HepG2 (cell line): ENCODE measurements at regions not wholly inside any gene's neighbourhood (a gene's known extent, or its start where the extent isn't known, plus 50 kb on each side); places are given as distances from the start of the nearest gene placed in this dataset.

Experiments
- ATAC-seq: fragments of 200-7000 bp; cut with Tn5 transposase; 3 replicates; pipeline ENCODE4 v1.9.1; 2020; ENCODE audit warnings: mild to moderate bottlenecking, moderate library complexity
- BruUV-seq: library from RNA; stranded (reverse); fragments of 400-500 nt; replicated peaks from 2 replicates; lab custom pipeline; 2021; lab: Mats Ljungman, UMichigan
- CTCF ChIA-PET: fragments of 300-600 bp; formaldehyde crosslinking; extraction: SDS; loops from one replicate; lab custom pipeline; 2021; ENCODE audit warnings: low total read pairs, inconsistent platforms, low intra/inter-chr PET ratio; lab: Yijun Ruan, JAX
- POLR2A ChIA-PET: fragments of 350-600 bp; sonication (Branson Sonifier 250); formaldehyde crosslinking; loops from one replicate; lab custom pipeline; 2020; ENCODE audit warnings: antibody characterized with exemption, inconsistent platforms; lab: Yijun Ruan, JAX
- DNase-seq: peaks from one replicate; pipeline ENCODE4 v3.0.0-alpha.2; 2015; ENCODE audit warnings: low spot score
- FAIRE-seq: peaks from 3 replicates; lab custom pipeline; 2011; peaks lifted over from hg19 to GRCh38; lab: Jason Lieb, UNC
- H2AFZ ChIP-seq: one replicate; pipeline ENCODE4 v1.6.1; 2011; ENCODE audit warnings: low read length, inconsistent platforms
- H3K27ac ChIP-seq: fragments of 300-600 bp; 3 replicates; pipeline ENCODE4 v1.8.0; 2011; ENCODE audit warnings: mixed run types, mild to moderate bottlenecking, mixed read lengths, low read length, inconsistent platforms; ENCODE audit not compliant: insufficient read depth; ENCODE audit errors: extremely low read length
- H3K27me3 ChIP-seq, 2 experiments: fragments of 200-600 bp in 1 of 2; 2 replicates in 1 of 2; 3 replicates in 1 of 2; pipeline versions ENCODE4 v1.6.0 to v1.8.0; 2011; ENCODE audit warnings: low read length in 2 of 2, mild to moderate bottlenecking in 2 of 2, moderate library complexity in 2 of 2, inconsistent platforms in 1 of 2; ENCODE audit not compliant: insufficient read depth in 2 of 2, control insufficient read depth in 1 of 2
- H3K36me3 ChIP-seq, 2 experiments: fragments of 200-600 bp in 1 of 2; replicated peaks in 1 of 2; 2 replicates in 1 of 2; 3 replicates in 1 of 2; pipeline versions ENCODE4 v1.5.1 to v1.8.0; 2011; ENCODE audit warnings: low read length in 2 of 2, inconsistent platforms in 1 of 2; ENCODE audit not compliant: insufficient read depth in 2 of 2, control insufficient read depth in 1 of 2
- H3K4me1 ChIP-seq: 2 replicates; pipeline ENCODE4 v1.5.1; 2012; ENCODE audit warnings: low read length, inconsistent platforms; ENCODE audit not compliant: insufficient read depth
- H3K4me2 ChIP-seq: 2 replicates; pipeline ENCODE4 v1.6.0; 2011; ENCODE audit warnings: low read depth, low read length, inconsistent platforms
- H3K4me3 ChIP-seq, 3 experiments: fragments of 200-600 bp in 1 of 3; sonication (generic), shearing (Covaris generic) in 1 of 3; replicated peaks in 1 of 3; 2 replicates each; pipeline ENCODE4 v1.5.1; 2011 to 2016; ENCODE audit warnings: low read length in 3 of 3, inconsistent platforms in 2 of 3, low read depth in 2 of 3, mild to moderate bottlenecking in 2 of 3, control low read depth in 1 of 3, mixed read lengths in 1 of 3; ENCODE audit not compliant: insufficient read depth in 1 of 3
- H3K79me2 ChIP-seq: one replicate; pipeline ENCODE4 v1.6.1; 2011; ENCODE audit warnings: low read length, inconsistent platforms; ENCODE audit not compliant: insufficient read depth
- H3K9ac ChIP-seq: 2 replicates; pipeline ENCODE4 v1.6.0; 2011; ENCODE audit warnings: mild to moderate bottlenecking, low read depth, low read length, inconsistent platforms; ENCODE audit not compliant: insufficient read depth
- H3K9me3 ChIP-seq: 2 replicates; pipeline ENCODE4 v1.5.1; 2012; ENCODE audit warnings: mild to moderate bottlenecking, low read length
- H4K20me1 ChIP-seq: 2 replicates; pipeline ENCODE4 v1.6.0; 2011; ENCODE audit warnings: inconsistent platforms, mild to moderate bottlenecking, low read length, moderate library complexity; ENCODE audit not compliant: insufficient read depth
- ARID5B ChIP-seq: IDR thresholded peaks from 2 replicates; pipeline ENCODE4 v1.4.0; 2020; ENCODE audit warnings: mild to moderate bottlenecking, missing genetic modification reagents
- CBFB ChIP-seq: sonication (generic); formaldehyde crosslinking; IDR thresholded peaks from 2 replicates; pipeline ENCODE4 v1.4.0; 2020; ENCODE audit warnings: missing genetic modification reagents
- MEIS2 ChIP-seq: sonication (generic); formaldehyde crosslinking; IDR thresholded peaks from 2 replicates; pipeline ENCODE4 v1.9.0; 2021; ENCODE audit warnings: mild to moderate bottlenecking, missing genetic modification reagents
- NR1H2 ChIP-seq: sonication (generic); formaldehyde crosslinking; IDR thresholded peaks from 2 replicates; pipeline ENCODE4 v1.8.1; 2022; ENCODE audit warnings: low read depth, missing genetic modification reagents, borderline replicate concordance
- RAD51 ChIP-seq: fragments of 450-650 bp; IDR thresholded peaks from 2 replicates; pipeline ENCODE4 v1.6.1; 2016; ENCODE audit warnings: borderline replicate concordance
- TAF15 ChIP-seq: fragments of 200-400 bp; formaldehyde crosslinking; IDR thresholded peaks from one replicate; pipeline ENCODE4 v1.6.1; 2018; ENCODE audit warnings: mild to moderate bottlenecking, low read depth, low read length; ENCODE audit not compliant: poor library complexity, severe bottlenecking
- ZNF138 ChIP-seq: sonication (generic); formaldehyde crosslinking; IDR thresholded peaks from 2 replicates; pipeline ENCODE4 v1.5.0; 2020; ENCODE audit warnings: mild to moderate bottlenecking, low read depth, missing genetic modification reagents
- ZNF253 ChIP-seq: sonication (generic); formaldehyde crosslinking; IDR thresholded peaks from 2 replicates; pipeline ENCODE4 v1.8.0; 2022; ENCODE audit warnings: mild to moderate bottlenecking, missing genetic modification reagents, borderline replicate concordance
- ZNF552 ChIP-seq: sonication (generic); formaldehyde crosslinking; IDR thresholded peaks from 2 replicates; pipeline ENCODE4 v1.9.0; 2022; ENCODE audit warnings: missing genetic modification reagents, mild to moderate bottlenecking, borderline replicate concordance
- WGBS: methylation state at CpG from one replicate; pipeline ENCODE4 v1.1.6; 2017; ENCODE audit warnings: low lambda C conversion rate; 5-methylcytosine and 5-hydroxymethylcytosine counted together
- in situ Hi-C: cut with HindIII; loops from 2 replicates; pipeline ENCODE4 v1.10.0; 2017; ENCODE audit warnings: low pct_unique_long_range_greater_than_20kb; ENCODE audit not compliant: extremely low pct_ligation_motif_present
- intact Hi-C: fragments of 100-400 bp; cut with micrococcal nuclease; formaldehyde crosslinking; loops from one replicate; pipeline ENCODE4 v1.10.0; 2022; ENCODE audit not compliant: unreplicated experiment
- TF ChIP-seq, protein P1 (sequence below): sonication (generic); formaldehyde crosslinking; IDR thresholded peaks from 2 replicates; pipeline ENCODE4 v1.5.0; 2020; ENCODE audit warnings: mild to moderate bottlenecking, missing genetic modification reagents, borderline replicate concordance
- TF ChIP-seq, protein P2 (sequence below): sonication (generic); formaldehyde crosslinking; IDR thresholded peaks from 2 replicates; pipeline ENCODE4 v1.4.0; 2020; ENCODE audit warnings: mild to moderate bottlenecking, missing genetic modification reagents

DNA sequence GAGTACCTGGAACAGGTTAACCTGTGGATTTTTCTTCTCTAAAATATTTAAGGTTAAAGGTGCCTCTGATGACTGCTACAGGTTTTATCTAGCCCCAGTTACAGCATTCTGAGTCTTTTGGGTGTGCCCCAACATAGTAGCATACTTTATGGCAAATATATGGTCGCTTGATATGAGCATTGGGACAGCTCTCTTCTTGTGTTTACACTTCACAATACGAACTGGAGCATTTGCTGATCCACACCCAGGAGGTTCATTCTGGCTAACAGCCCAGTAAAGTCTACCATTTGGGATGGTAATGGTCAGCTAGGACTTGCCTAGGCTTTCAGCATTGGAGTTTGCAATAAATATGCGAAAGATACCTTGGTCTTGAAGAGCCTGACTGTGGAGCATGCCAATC is 101.3 kb downstream of the DISP1 start:
- no TSS peak for BruUV-seq
- no peak overlapping the region for H3K4me2 ChIP-seq
- no peak overlapping the region for H3K27ac ChIP-seq
- WGBS, result 67% methylated on average over 3 of the region's 3 CpGs
- intact Hi-C loops (no loop called here), in situ Hi-C loops (no loop called here)
- no peak overlapping the region for H3K4me3 ChIP-seq
- no peak for DNase-seq
- H3K9me3 ChIP-seq, result peaks cover 6% of the 10 kb centered on the region; the same call in 1 of the 2 replicates
- no peaks in the 10 kb centered on the region for H3K4me1 ChIP-seq
- H3K27me3 ChIP-seq, result no peaks in the 10 kb centered on the region
- H4K20me1 ChIP-seq, result no peaks in the 10 kb centered on the region
- H3K9ac ChIP-seq, result no peak overlapping the region
- no peak overlapping the region for H2AFZ ChIP-seq
- no peaks in the 10 kb centered on the region for H3K36me3 ChIP-seq
- ChIA-PET POLR2A (no interaction called here), CTCF (no interaction called here)
- no peaks in the 10 kb centered on the region for H3K79me2 ChIP-seq
- no peak for FAIRE-seq
- no peak for ATAC-seq
- TF ChIP-seq TAF15, result no peak
- TF ChIP-seq, protein P1, sequence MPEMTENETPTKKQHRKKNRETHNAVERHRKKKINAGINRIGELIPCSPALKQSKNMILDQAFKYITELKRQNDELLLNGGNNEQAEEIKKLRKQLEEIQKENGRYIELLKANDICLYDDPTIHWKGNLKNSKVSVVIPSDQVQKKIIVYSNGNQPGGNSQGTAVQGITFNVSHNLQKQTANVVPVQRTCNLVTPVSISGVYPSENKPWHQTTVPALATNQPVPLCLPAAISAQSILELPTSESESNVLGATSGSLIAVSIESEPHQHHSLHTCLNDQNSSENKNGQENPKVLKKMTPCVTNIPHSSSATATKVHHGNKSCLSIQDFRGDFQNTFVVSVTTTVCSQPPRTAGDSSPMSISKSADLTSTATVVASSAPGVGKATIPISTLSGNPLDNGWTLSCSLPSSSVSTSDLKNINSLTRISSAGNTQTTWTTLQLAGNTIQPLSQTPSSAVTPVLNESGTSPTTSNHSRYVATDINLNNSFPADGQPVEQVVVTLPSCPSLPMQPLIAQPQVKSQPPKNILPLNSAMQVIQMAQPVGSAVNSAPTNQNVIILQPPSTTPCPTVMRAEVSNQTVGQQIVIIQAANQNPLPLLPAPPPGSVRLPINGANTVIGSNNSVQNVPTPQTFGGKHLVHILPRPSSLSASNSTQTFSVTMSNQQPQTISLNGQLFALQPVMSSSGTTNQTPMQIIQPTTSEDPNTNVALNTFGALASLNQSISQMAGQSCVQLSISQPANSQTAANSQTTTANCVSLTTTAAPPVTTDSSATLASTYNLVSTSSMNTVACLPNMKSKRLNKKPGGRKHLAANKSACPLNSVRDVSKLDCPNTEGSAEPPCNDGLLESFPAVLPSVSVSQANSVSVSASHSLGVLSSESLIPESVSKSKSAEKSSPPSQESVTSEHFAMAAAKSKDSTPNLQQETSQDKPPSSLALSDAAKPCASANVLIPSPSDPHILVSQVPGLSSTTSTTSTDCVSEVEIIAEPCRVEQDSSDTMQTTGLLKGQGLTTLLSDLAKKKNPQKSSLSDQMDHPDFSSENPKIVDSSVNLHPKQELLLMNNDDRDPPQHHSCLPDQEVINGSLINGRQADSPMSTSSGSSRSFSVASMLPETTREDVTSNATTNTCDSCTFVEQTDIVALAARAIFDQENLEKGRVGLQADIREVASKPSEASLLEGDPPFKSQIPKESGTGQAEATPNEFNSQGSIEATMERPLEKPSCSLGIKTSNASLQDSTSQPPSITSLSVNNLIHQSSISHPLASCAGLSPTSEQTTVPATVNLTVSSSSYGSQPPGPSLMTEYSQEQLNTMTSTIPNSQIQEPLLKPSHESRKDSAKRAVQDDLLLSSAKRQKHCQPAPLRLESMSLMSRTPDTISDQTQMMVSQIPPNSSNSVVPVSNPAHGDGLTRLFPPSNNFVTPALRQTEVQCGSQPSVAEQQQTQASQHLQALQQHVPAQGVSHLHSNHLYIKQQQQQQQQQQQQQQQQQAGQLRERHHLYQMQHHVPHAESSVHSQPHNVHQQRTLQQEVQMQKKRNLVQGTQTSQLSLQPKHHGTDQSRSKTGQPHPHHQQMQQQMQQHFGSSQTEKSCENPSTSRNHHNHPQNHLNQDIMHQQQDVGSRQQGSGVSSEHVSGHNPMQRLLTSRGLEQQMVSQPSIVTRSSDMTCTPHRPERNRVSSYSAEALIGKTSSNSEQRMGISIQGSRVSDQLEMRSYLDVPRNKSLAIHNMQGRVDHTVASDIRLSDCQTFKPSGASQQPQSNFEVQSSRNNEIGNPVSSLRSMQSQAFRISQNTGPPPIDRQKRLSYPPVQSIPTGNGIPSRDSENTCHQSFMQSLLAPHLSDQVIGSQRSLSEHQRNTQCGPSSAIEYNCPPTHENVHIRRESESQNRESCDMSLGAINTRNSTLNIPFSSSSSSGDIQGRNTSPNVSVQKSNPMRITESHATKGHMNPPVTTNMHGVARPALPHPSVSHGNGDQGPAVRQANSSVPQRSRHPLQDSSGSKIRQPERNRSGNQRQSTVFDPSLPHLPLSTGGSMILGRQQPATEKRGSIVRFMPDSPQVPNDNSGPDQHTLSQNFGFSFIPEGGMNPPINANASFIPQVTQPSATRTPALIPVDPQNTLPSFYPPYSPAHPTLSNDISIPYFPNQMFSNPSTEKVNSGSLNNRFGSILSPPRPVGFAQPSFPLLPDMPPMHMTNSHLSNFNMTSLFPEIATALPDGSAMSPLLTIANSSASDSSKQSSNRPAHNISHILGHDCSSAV (CRISPR knock-in tag), result no peak
- no peak for TF ChIP-seq ZNF138 (CRISPR knock-in tag)
- TF ChIP-seq ZNF253, result no peak
- no peak for TF ChIP-seq CBFB
- TF ChIP-seq ARID5B (CRISPR knock-in tag), result no peak
- no peak for TF ChIP-seq MEIS2
- TF ChIP-seq NR1H2 (CRISPR knock-in tag), result no peak
- TF ChIP-seq, protein P2, sequence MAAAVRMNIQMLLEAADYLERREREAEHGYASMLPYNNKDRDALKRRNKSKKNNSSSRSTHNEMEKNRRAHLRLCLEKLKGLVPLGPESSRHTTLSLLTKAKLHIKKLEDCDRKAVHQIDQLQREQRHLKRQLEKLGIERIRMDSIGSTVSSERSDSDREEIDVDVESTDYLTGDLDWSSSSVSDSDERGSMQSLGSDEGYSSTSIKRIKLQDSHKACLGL, result no peak
- no peak for TF ChIP-seq RAD51
- no peak for TF ChIP-seq ZNF552 (CRISPR knock-in tag)
